T-helper 2 cell treated with Interferon-gamma antibody and Interleukin-4, amounts not matched to agents 5 μg/mL and 100 μg/mL, for 36 hours (primary cell): ENCODE measurements at regions not wholly inside any gene's neighbourhood (a gene's known extent, or its start where the extent isn't known, plus 50 kb on each side); places are given as distances from the start of the nearest gene placed in this dataset.
"Not testable (repeated sequence)": the region's sequence is repeated elsewhere in the genome, so short reads cannot be mapped to it uniquely, and the experiment has no call there.

Experiments
- DNase-seq: peaks from one replicate; pipeline ENCODE4 v3.0.0; 2021; ENCODE audit warnings: low spot score
- H3K27ac Mint-ChIP-seq: one replicate; pipeline ENCODE4 v1.8.0; 2021; ENCODE audit warnings: mild to moderate bottlenecking, mixed read lengths
- H3K27me3 Mint-ChIP-seq: one replicate; pipeline ENCODE4 v1.8.0; 2021; ENCODE audit warnings: low read depth, mixed read lengths
- H3K36me3 Mint-ChIP-seq: one replicate; pipeline ENCODE4 v1.8.0; 2021; ENCODE audit warnings: low read depth, mixed read lengths
- H3K4me1 Mint-ChIP-seq: one replicate; pipeline ENCODE4 v1.8.0; 2021; ENCODE audit warnings: low read depth, mixed read lengths
- H3K4me3 Mint-ChIP-seq: one replicate; pipeline ENCODE4 v1.8.0; 2022; ENCODE audit warnings: mild to moderate bottlenecking, moderate library complexity, mixed read lengths
- H3K9me3 Mint-ChIP-seq: one replicate; pipeline ENCODE4 v1.8.0; 2021; ENCODE audit warnings: mixed read lengths

GRCh38 chr7:116354546-116355423, 144.4 kb downstream of the TES start:
- H3K27me3 Mint-ChIP-seq, result peaks cover 7% of the 10 kb centered on the region
- no peak overlapping the region for H3K4me3 Mint-ChIP-seq
- no peaks in the 10 kb centered on the region for H3K36me3 Mint-ChIP-seq
- no peaks in the 10 kb centered on the region for H3K9me3 Mint-ChIP-seq
- no peak for DNase-seq
- H3K4me1 Mint-ChIP-seq, result no peaks in the 10 kb centered on the region
- no peak overlapping the region for H3K27ac Mint-ChIP-seq

- Mint-ChIP-seq H3K4me3 (no peak overlapping the region), H3K36me3 (no peaks in the 10 kb centered on the region), H3K27ac (no peak overlapping the region), H3K4me1 (no peaks in the 10 kb centered on the region), H3K27me3 (peaks cover 7% of the 10 kb centered on the region), H3K9me3 (no peaks in the 10 kb centered on the region)
- DNase-seq, result no peak
Measured at GRCh38 chr7:116355424-116355765, 144.1 kb upstream of the CAV2 start.

GRCh38 chr7:116356333-116356965, 143.1 kb upstream of the CAV2 start:
- Mint-ChIP-seq H3K36me3 (no peaks in the 10 kb centered on the region), H3K4me3 (no peak overlapping the region), H3K9me3 (no peaks in the 10 kb centered on the region), H3K27ac (no peak overlapping the region), H3K4me1 (no peaks in the 10 kb centered on the region), H3K27me3 (peaks cover 7% of the 10 kb centered on the region)
- no peak for DNase-seq

DNA sequence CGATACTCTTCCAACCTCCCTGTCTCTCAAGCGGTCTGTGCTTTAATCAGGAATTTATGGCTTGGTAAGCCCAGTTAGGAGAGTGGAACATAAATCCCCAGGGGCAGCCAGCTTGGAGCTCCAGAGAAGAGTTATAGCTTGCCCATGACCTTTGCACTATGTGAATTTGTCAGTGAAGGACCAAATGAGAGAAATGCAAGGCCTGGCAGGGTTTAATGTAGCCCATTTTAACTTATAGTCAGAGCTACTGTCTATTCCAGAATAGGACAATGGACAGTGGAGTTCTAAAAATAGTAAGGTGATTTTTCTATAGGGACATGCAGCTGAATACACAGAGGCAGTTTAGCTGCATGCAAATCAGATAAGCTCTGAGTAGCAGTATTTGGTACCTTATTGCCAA, 142.6 kb upstream of the CAV2 start:
- no peak overlapping the region for H3K4me3 Mint-ChIP-seq
- no peaks in the 10 kb centered on the region for H3K4me1 Mint-ChIP-seq
- H3K9me3 Mint-ChIP-seq, result no peaks in the 10 kb centered on the region
- peaks cover 7% of the 10 kb centered on the region for H3K27me3 Mint-ChIP-seq
- H3K36me3 Mint-ChIP-seq, result no peaks in the 10 kb centered on the region
- no peak for DNase-seq
- H3K27ac Mint-ChIP-seq, result no peak overlapping the region

- Mint-ChIP-seq H3K9me3 (no peaks in the 10 kb centered on the region), H3K4me3 (no peak overlapping the region), H3K27ac (no peak overlapping the region), H3K36me3 (no peaks in the 10 kb centered on the region), H3K27me3 (peaks cover 7% of the 10 kb centered on the region), H3K4me1 (no peaks in the 10 kb centered on the region)
- DNase-seq, result no peak
Measured at GRCh38 chr7:116357781-116358670, 141.5 kb upstream of the CAV2 start.

- H3K36me3 Mint-ChIP-seq, result no peaks in the 10 kb centered on the region
- DNase-seq, result no peak
Measured at GRCh38 chr7:116361767-116362166, 137.8 kb upstream of the CAV2 start.

DNA sequence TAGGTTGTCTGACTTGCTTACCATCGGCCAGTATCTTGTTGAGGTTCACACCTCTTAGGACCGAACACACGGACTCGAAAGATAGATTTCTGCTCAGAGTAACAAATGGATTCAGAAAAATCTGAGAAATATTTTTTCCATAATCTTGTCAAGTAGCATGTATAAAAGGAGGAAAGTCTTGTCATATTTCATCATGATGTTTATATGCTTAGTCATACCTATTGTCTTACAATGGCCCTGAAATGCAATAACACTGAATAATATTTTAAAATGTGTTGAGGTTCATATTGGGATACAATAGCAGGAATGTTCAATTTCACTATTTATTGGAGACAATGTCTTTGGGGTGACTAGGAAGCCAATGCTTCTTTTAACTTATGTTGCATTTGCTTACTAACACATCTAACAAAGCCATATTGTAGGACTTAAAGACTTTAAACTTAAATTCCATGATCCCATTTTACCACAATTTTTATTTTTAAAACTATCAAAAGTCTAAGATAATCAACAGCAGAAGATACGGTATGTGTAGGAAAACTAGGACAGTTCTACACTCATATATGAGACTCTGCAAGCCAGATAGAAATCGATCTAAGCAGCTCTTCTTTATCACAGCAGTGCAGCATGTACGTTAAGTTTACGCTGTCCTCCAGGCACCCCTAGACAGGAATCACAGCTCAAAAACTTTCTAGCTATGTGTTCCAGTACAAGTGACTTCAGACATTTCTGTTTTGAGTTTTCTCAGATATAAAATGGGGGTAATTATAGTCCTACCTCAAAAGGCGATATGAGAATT, 135.7 kb upstream of the CAV2 start:
- no peak overlapping the region for H3K4me3 Mint-ChIP-seq

More at GRCh38 chr7:116361767-116362166, 137.8 kb upstream of the CAV2 start:
- Mint-ChIP-seq H3K4me1 (no peaks in the 10 kb centered on the region), H3K9me3 (no peaks in the 10 kb centered on the region), H3K27me3 (no peaks in the 10 kb centered on the region), H3K4me3 (no peak overlapping the region), H3K27ac (no peak overlapping the region)

DNA sequence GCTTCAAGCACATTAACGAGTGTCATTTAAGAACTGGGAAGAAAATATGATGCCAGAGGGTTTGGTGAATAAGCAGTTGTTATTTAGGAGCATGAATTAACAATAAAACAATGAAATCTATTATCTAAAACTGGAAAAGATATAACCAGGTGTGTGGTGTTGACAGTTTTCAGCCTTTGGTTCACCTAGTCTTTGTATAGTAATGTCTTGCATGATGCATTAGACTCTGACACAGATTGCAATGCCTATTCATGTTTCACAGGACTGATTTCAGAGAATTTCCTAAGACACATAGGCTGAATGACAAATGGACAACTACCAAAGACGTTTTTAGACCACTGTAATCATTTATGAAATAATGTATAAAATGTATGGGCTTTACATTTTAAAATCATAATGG, 135.1 kb upstream of the CAV2 start:
- Mint-ChIP-seq H3K9me3 (no peaks in the 10 kb centered on the region), H3K27ac (no peak overlapping the region), H3K4me3 (no peak overlapping the region), H3K36me3 (no peaks in the 10 kb centered on the region), H3K27me3 (no peaks in the 10 kb centered on the region), H3K4me1 (no peaks in the 10 kb centered on the region)
- DNase-seq, result no peak

More for the DNA sequence above, 135.7 kb upstream of the CAV2 start:
- Mint-ChIP-seq H3K9me3 (no peaks in the 10 kb centered on the region), H3K36me3 (no peaks in the 10 kb centered on the region), H3K4me1 (no peaks in the 10 kb centered on the region), H3K27me3 (no peaks in the 10 kb centered on the region), H3K27ac (no peak overlapping the region)
- DNase-seq, result no peak

DNA sequence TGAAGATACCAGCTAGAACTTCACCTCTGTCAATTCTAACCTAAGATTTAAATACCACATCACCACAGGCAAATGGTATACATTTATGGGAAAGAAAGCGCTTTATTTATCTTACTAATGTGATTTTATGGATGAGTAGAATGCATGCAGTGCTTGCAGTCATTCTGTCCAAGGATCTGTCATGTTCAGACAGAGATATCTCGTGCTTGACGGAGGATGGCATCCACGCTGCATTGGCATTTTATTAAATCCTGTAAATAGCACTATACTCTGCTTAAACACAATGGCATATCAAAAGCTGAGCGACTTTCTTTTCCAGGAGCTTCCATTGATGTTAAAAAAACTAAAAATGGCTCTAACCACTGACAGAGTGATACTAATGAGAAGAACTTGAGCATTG, 133.7 kb upstream of the CAV2 start:
- H3K4me3 Mint-ChIP-seq, result no peak overlapping the region
- H3K27ac Mint-ChIP-seq, result no peak overlapping the region
- no peaks in the 10 kb centered on the region for H3K4me1 Mint-ChIP-seq
- no peaks in the 10 kb centered on the region for H3K9me3 Mint-ChIP-seq
- DNase-seq, result no peak
- H3K36me3 Mint-ChIP-seq, result no peaks in the 10 kb centered on the region
- no peaks in the 10 kb centered on the region for H3K27me3 Mint-ChIP-seq

GRCh38 chr7:116367171-116367813, 132.2 kb upstream of the CAV2 start:
- no peaks in the 10 kb centered on the region for H3K4me1 Mint-ChIP-seq
- H3K9me3 Mint-ChIP-seq, result no peaks in the 10 kb centered on the region
- no peaks in the 10 kb centered on the region for H3K36me3 Mint-ChIP-seq
- H3K4me3 Mint-ChIP-seq, result no peak overlapping the region
- DNase-seq, result no peak
- H3K27ac Mint-ChIP-seq, result no peak overlapping the region
- H3K27me3 Mint-ChIP-seq, result no peaks in the 10 kb centered on the region

DNA sequence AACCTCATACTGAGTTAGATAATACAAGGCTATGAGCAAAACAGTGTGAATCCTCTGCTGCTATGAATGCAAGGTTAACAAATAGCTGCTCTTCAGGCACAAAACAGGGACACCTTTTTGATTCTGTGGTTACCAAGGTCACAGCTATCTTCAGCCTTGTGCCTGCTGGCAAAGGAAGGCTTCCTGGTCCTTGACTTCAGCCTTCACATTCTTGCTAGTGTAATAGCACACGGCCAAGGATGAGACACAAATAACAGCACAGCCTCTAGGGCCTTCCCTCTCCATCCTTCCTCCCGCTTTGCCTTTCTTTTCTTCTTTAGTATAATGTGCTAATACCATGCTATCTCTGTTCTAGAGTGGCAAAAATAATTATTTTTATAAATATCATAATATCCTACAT, 130.6 kb upstream of the CAV2 start:
- H3K27ac Mint-ChIP-seq, result no peak overlapping the region
- H3K9me3 Mint-ChIP-seq, result no peaks in the 10 kb centered on the region
- no peaks in the 10 kb centered on the region for H3K4me1 Mint-ChIP-seq
- H3K36me3 Mint-ChIP-seq, result no peaks in the 10 kb centered on the region
- no peak for DNase-seq
- H3K4me3 Mint-ChIP-seq, result no peak overlapping the region
- no peaks in the 10 kb centered on the region for H3K27me3 Mint-ChIP-seq

DNA sequence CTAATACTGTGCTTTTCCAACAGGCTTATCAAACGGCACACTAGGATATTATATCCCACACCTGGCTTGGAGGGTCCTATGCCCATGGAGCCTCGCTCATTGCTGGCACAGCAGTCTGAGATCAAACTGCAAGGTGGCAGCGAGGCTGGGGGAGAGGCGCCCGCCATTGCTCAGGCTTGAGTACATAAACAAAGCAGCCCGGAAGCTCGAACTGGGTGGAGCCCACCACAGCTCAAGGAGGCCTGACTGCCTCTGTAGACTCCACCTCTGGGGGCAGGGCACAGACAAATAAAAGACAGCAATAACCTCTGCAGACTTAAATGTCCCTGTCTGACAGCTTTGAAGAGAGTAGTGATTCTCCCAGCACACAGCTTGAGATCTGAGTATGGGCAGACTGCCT, 128.0 kb upstream of the CAV2 start:
- not testable (repeated sequence) for H3K27ac Mint-ChIP-seq, H3K36me3 Mint-ChIP-seq, H3K4me1 Mint-ChIP-seq, H3K27me3 Mint-ChIP-seq, H3K9me3 Mint-ChIP-seq, DNase-seq, H3K4me3 Mint-ChIP-seq

GRCh38 chr7:116373229-116373628, 126.3 kb upstream of the CAV2 start:
- H3K4me3 Mint-ChIP-seq, H3K36me3 Mint-ChIP-seq, H3K9me3 Mint-ChIP-seq, H3K27ac Mint-ChIP-seq, H3K4me1 Mint-ChIP-seq, DNase-seq, H3K27me3 Mint-ChIP-seq: not testable (repeated sequence)
